ENCODE measurements at regions not wholly inside any gene's neighbourhood (a gene's known extent, or its start where the extent isn't known, plus 50 kb on each side); places are given as distances from the start of the nearest gene placed in this dataset.

DNA sequence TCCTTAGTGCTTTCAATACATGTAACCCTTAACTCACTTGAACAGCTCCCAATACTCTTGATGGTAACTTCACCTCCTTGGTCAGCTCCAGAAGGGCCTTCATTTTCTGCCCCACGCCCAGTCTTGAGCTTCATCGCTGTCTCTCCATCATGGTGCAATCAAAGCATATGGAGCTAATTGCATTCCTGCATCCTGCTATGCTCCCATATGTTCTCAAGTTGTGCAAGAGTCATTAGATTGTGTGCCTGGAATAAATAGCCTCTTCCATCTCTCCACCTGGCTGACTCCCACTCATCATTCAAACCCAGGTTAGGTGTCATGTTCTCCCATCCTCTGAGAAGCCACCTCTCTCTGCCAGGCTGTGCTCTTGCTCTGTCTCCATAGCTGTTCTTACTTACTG, 364.5 kb upstream of the RGPD4 start:
- TF ChIP-seq, protein P1, sequence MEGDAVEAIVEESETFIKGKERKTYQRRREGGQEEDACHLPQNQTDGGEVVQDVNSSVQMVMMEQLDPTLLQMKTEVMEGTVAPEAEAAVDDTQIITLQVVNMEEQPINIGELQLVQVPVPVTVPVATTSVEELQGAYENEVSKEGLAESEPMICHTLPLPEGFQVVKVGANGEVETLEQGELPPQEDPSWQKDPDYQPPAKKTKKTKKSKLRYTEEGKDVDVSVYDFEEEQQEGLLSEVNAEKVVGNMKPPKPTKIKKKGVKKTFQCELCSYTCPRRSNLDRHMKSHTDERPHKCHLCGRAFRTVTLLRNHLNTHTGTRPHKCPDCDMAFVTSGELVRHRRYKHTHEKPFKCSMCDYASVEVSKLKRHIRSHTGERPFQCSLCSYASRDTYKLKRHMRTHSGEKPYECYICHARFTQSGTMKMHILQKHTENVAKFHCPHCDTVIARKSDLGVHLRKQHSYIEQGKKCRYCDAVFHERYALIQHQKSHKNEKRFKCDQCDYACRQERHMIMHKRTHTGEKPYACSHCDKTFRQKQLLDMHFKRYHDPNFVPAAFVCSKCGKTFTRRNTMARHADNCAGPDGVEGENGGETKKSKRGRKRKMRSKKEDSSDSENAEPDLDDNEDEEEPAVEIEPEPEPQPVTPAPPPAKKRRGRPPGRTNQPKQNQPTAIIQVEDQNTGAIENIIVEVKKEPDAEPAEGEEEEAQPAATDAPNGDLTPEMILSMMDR (IDR thresholded peaks at IDR 0.05; ENCODE audit: poor library complexity): no peak
- no peak for TF ChIP-seq EZH2 (IDR thresholded peaks at IDR 0.05; ENCODE audit: borderline replicate concordance)

Measured in hepatocyte (in vitro differentiated cells).